ENCODE measurements at regions not wholly inside any gene's neighbourhood (a gene's known extent, or its start where the extent isn't known, plus 50 kb on each side); places are given as distances from the start of the nearest gene placed in this dataset.
A peak's percentile ranks its signal among the peaks of the same experiment; 100 is the strongest.

GRCh38 chr11:42201603-42202148 is 742.2 kb upstream of the LRRC4C start:
- no peak for DNase-seq

- no peak for DNase-seq
These were observed 746.1 kb upstream of the LRRC4C start for GRCh38 chr11:42205518-42205917.

GRCh38 chr11:42225664-42226063 is 766.2 kb upstream of the LRRC4C start:
- DNase-seq, result no peak

- no peak for DNase-seq
These were observed 773.2 kb upstream of the LRRC4C start for GRCh38 chr11:42232673-42233072.

- peak; percentile 83 for DNase-seq
These were observed 775.0 kb upstream of the LRRC4C start for GRCh38 chr11:42234451-42234951.

GRCh38 chr11:42237701-42238235 is 778.3 kb upstream of the LRRC4C start:
- peak; percentile 91 for DNase-seq

- peak; percentile 90 for DNase-seq
These were observed 779.7 kb upstream of the LRRC4C start for GRCh38 chr11:42239188-42239587.

- DNase-seq, result no peak
These were observed 783.9 kb upstream of the LRRC4C start for GRCh38 chr11:42243385-42243784.

- DNase-seq, result no peak
These were observed 784.9 kb upstream of the LRRC4C start for GRCh38 chr11:42244376-42244775.

- DNase-seq, result peak; percentile 49
These were observed 789.9 kb upstream of the LRRC4C start for GRCh38 chr11:42249401-42249800.

- peak; percentile 34 for DNase-seq
These were observed 790.5 kb upstream of the LRRC4C start for GRCh38 chr11:42249956-42250355.

GRCh38 chr11:42251984-42252383 is 792.5 kb upstream of the LRRC4C start:
- no peak for DNase-seq

GRCh38 chr11:42253156-42253555 is 793.7 kb upstream of the LRRC4C start:
- no peak for DNase-seq

- no peak for DNase-seq
These were observed 796.5 kb upstream of the LRRC4C start for GRCh38 chr11:42255906-42256305.

GRCh38 chr11:42257534-42257933 is 798.1 kb upstream of the LRRC4C start:
- no peak for DNase-seq

GRCh38 chr11:42265072-42265471 is 805.6 kb upstream of the LRRC4C start:
- DNase-seq, result no peak

GRCh38 chr11:42271306-42271705 is 811.9 kb upstream of the LRRC4C start:
- no peak for DNase-seq

- DNase-seq, result no peak
These were observed 814.5 kb upstream of the LRRC4C start for GRCh38 chr11:42273977-42274376.

GRCh38 chr11:42296910-42297309 is 837.5 kb upstream of the LRRC4C start:
- DNase-seq, result no peak

- no peak for DNase-seq
These were observed 840.3 kb upstream of the LRRC4C start for GRCh38 chr11:42299780-42300179.

- DNase-seq, result no peak
These were observed 842.3 kb upstream of the LRRC4C start for GRCh38 chr11:42301777-42302176.

GRCh38 chr11:42311514-42311913 is 852.1 kb upstream of the LRRC4C start:
- peak; percentile 26 for DNase-seq

GRCh38 chr11:42311944-42312343 is 852.5 kb upstream of the LRRC4C start:
- DNase-seq, result no peak

GRCh38 chr11:42315267-42315666 is 855.8 kb upstream of the LRRC4C start:
- DNase-seq, result peak; percentile 38

- peak; percentile 61 for DNase-seq
These were observed 856.4 kb upstream of the LRRC4C start for GRCh38 chr11:42315846-42316245.

Measured in fibroblast of skin of abdomen (primary cell).